ENCODE measurements at regions not wholly inside any gene's neighbourhood (a gene's known extent, or its start where the extent isn't known, plus 50 kb on each side); places are given as distances from the start of the nearest gene placed in this dataset.

DNA sequence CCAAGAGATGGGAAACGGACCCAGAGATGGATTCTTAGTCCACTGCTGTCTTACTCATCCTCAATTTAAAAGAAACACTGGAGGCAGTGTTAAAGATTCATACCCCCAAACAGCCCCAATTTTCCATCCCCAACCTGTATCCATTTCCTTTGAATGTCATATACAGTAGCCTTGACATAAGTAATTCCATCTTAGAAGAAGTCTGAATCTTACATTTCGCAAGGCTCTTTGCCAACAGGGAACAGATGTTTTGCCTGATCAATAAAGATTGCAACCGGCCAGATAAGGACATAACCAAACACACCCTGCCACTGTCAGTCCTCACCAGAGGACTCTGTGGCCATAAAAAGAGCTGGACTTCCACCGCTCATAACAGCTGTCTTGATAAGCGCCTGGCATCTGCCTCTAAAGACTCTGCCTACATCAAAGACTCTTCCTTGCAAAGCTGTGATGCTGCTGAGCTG is 59.0 kb upstream of the MED9 start (continued):
- TF ChIP-seq, protein P1, sequence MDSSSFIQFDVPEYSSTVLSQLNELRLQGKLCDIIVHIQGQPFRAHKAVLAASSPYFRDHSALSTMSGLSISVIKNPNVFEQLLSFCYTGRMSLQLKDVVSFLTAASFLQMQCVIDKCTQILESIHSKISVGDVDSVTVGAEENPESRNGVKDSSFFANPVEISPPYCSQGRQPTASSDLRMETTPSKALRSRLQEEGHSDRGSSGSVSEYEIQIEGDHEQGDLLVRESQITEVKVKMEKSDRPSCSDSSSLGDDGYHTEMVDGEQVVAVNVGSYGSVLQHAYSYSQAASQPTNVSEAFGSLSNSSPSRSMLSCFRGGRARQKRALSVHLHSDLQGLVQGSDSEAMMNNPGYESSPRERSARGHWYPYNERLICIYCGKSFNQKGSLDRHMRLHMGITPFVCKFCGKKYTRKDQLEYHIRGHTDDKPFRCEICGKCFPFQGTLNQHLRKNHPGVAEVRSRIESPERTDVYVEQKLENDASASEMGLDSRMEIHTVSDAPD (CRISPR knock-in tag; IDR thresholded peaks at IDR 0.05) = peak; percentile 90; the same call in 1 of the 2 replicates
- TF ChIP-seq, protein P2, sequence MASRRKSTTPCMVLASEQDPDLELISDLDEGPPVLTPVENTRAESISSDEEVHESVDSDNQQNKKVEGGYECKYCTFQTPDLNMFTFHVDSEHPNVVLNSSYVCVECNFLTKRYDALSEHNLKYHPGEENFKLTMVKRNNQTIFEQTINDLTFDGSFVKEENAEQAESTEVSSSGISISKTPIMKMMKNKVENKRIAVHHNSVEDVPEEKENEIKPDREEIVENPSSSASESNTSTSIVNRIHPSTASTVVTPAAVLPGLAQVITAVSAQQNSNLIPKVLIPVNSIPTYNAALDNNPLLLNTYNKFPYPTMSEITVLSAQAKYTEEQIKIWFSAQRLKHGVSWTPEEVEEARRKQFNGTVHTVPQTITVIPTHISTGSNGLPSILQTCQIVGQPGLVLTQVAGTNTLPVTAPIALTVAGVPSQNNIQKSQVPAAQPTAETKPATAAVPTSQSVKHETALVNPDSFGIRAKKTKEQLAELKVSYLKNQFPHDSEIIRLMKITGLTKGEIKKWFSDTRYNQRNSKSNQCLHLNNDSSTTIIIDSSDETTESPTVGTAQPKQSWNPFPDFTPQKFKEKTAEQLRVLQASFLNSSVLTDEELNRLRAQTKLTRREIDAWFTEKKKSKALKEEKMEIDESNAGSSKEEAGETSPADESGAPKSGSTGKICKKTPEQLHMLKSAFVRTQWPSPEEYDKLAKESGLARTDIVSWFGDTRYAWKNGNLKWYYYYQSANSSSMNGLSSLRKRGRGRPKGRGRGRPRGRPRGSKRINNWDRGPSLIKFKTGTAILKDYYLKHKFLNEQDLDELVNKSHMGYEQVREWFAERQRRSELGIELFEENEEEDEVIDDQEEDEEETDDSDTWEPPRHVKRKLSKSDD (CRISPR knock-in tag; IDR thresholded peaks at IDR 0.05; ENCODE audit: low read depth) = no peak
- TF ChIP-seq EED (CRISPR knock-in tag; IDR thresholded peaks at IDR 0.05) (no peak), NFE2 (CRISPR knock-in tag; IDR thresholded peaks at IDR 0.05) (no peak), SALL1 (CRISPR knock-in tag; IDR thresholded peaks at IDR 0.05) (peak; percentile 46), KAT7 (CRISPR knock-in tag; IDR thresholded peaks at IDR 0.05; ENCODE audit: borderline replicate concordance) (no peak), SSRP1 (CRISPR knock-in tag; IDR thresholded peaks at IDR 0.05) (no peak; the same call in 1 of the 2 replicates), MEIS2 (CRISPR knock-in tag; IDR thresholded peaks at IDR 0.05) (no peak), TCF7 (IDR thresholded peaks at IDR 0.05; ENCODE audit: low read depth) (no peak), CC2D1A (CRISPR knock-in tag; IDR thresholded peaks at IDR 0.05) (no peak), MIER2 (CRISPR knock-in tag; IDR thresholded peaks at IDR 0.05) (no peak), GABPB1 (CRISPR knock-in tag; IDR thresholded peaks at IDR 0.05) (no peak), BRCA1 (CRISPR knock-in tag; IDR thresholded peaks at IDR 0.05) (no peak), ZNF382 (CRISPR knock-in tag; IDR thresholded peaks at IDR 0.05; ENCODE audit: borderline replicate concordance) (no peak), ZNF746 (CRISPR knock-in tag; IDR thresholded peaks at IDR 0.05) (no peak), EHMT2 (IDR thresholded peaks at IDR 0.05; ENCODE audit: borderline replicate concordance, low read depth, low read length) (0 out of 2 replicates have a peak, but pooled peaks have one; percentile 3), ELF3 (CRISPR knock-in tag; IDR thresholded peaks at IDR 0.05) (no peak), ZNF329 (CRISPR knock-in tag; IDR thresholded peaks at IDR 0.05; ENCODE audit: low read depth) (no peak), NCOA1 (CRISPR knock-in tag; IDR thresholded peaks at IDR 0.05) (no peak), ZNF160 (CRISPR knock-in tag; IDR thresholded peaks at IDR 0.05) (no peak), MLLT10 (CRISPR knock-in tag; IDR thresholded peaks at IDR 0.05) (no peak), GLI4 (CRISPR knock-in tag; IDR thresholded peaks at IDR 0.05; ENCODE audit: borderline replicate concordance) (no peak), ERF (CRISPR knock-in tag; IDR thresholded peaks at IDR 0.05) (no peak), SOX6 (IDR thresholded peaks at IDR 0.05) (no peak), SOX6 (CRISPR knock-in tag; IDR thresholded peaks at IDR 0.05) (peak; percentile 35; the same call in 1 of the 2 replicates), ZNF556 (CRISPR knock-in tag; IDR thresholded peaks at IDR 0.05; ENCODE audit: borderline replicate concordance) (no peak), FOXJ3 (CRISPR knock-in tag; IDR thresholded peaks at IDR 0.05; ENCODE audit: borderline replicate concordance) (no peak), HDAC1 (CRISPR knock-in tag; IDR thresholded peaks at IDR 0.05) (peak; percentile 55), XBP1 (CRISPR knock-in tag; IDR thresholded peaks at IDR 0.05) (no peak)
- TF ChIP-seq, protein P3, sequence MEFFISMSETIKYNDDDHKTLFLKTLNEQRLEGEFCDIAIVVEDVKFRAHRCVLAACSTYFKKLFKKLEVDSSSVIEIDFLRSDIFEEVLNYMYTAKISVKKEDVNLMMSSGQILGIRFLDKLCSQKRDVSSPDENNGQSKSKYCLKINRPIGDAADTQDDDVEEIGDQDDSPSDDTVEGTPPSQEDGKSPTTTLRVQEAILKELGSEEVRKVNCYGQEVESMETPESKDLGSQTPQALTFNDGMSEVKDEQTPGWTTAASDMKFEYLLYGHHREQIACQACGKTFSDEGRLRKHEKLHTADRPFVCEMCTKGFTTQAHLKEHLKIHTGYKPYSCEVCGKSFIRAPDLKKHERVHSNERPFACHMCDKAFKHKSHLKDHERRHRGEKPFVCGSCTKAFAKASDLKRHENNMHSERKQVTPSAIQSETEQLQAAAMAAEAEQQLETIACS (CRISPR knock-in tag; IDR thresholded peaks at IDR 0.05) = no peak
